BLaER1 treated with 17β-estradiol and CSF1 and Interleukin-3, amounts not matched to agents 10 nM and 100 nM (cell line): ENCODE measurements at regions not wholly inside any gene's neighbourhood (a gene's known extent, or its start where the extent isn't known, plus 50 kb on each side); places are given as distances from the start of the nearest gene placed in this dataset.

Experiments
- H3K27ac ChIP-seq, 11 experiments: shearing (Covaris generic); formaldehyde crosslinking; 2 replicates each; pipeline ENCODE4 v1.8.1; 2022
- H3K27me3 ChIP-seq, 11 experiments: shearing (Covaris generic); formaldehyde crosslinking; 2 replicates each; pipeline ENCODE4 v1.8.1; 2022
- H3K36me3 ChIP-seq, 11 experiments: shearing (Covaris generic); formaldehyde crosslinking; 2 replicates each; pipeline ENCODE4 v1.8.1; 2022
- H3K4me1 ChIP-seq, 10 experiments: shearing (Covaris generic); formaldehyde crosslinking; 2 replicates each; pipeline ENCODE4 v1.8.1; 2022
- H3K4me2 ChIP-seq, 11 experiments: shearing (Covaris generic); formaldehyde crosslinking; 2 replicates each; pipeline ENCODE4 v1.8.1; 2022
- H3K4me3 ChIP-seq, 10 experiments: shearing (Covaris generic); formaldehyde crosslinking; 2 replicates each; pipeline ENCODE4 v1.8.1; 2022
- H3K9ac ChIP-seq, 11 experiments: shearing (Covaris generic); formaldehyde crosslinking; 2 replicates each; pipeline ENCODE4 v1.8.1; 2022
- H3K9me3 ChIP-seq, 11 experiments: shearing (Covaris generic); formaldehyde crosslinking; replicated peaks in 1 of 11; 2 replicates each; pipeline ENCODE4 v1.8.1; 2022
- H4K20me1 ChIP-seq, 11 experiments: shearing (Covaris generic); formaldehyde crosslinking; 2 replicates each; pipeline ENCODE4 v1.8.1; 2022
- Cebpa-rat ChIP-seq, 11 experiments: shearing (Covaris generic); IDR thresholded peaks; 2 replicates each; pipeline ENCODE4 v1.8.1; 2022

- Histone ChIP-seq H3K27me3 (peaks cover 0 to 29% (median 0%) of the 10 kb centered on the region in 11 experiments; a peak in 3 of 22 replicates), H3K9ac (no peak overlapping the region), H3K4me1 (peaks cover 31 to 62% (median 46%) of the 10 kb centered on the region in 10 experiments), H3K36me3 (no peaks in the 10 kb centered on the region), H4K20me1 (0 out of 22 replicates have a peak, but pooled peaks cover 0 to 7% (median 0%) of the 10 kb centered on the region in 11 experiments), H3K4me2 (peak overlapping the region in 5 of 11 experiments; percentile 80 to 94 (median 90); a peak in 5 of 22 replicates), H3K9me3 (peaks cover 0 to 11% (median 5%) of the 10 kb centered on the region in 11 experiments; a peak in 10 of 22 replicates), H3K27ac (peak overlapping the region in 1 of 11 experiments; percentile 64; a peak in 1 of 22 replicates), H3K4me3 (no peak overlapping the region)
- TF ChIP-seq Cebpa-rat (IDR thresholded peaks at IDR 0.05) = no peak
These were observed 142.5 kb downstream of the TEX29 start for GRCh38 chr13:111462944-111463343.

- H3K9ac ChIP-seq = no peak overlapping the region
- peaks cover 8 to 62% (median 36%) of the 10 kb centered on the region in 10 experiments for H3K4me1 ChIP-seq
- no peak overlapping the region for H3K4me3 ChIP-seq
- peaks cover 0 to 15% (median 5%) of the 10 kb centered on the region in 11 experiments; a peak in 5 of 22 replicates for H3K9me3 ChIP-seq
- peaks cover 0 to 30% (median 0%) of the 10 kb centered on the region in 11 experiments; a peak in 6 of 22 replicates for H3K27me3 ChIP-seq
- no peaks in the 10 kb centered on the region; a peak in 1 of 22 replicates for H4K20me1 ChIP-seq
- H3K4me2 ChIP-seq = no peak overlapping the region
- no peak overlapping the region for H3K27ac ChIP-seq
- no peak for TF ChIP-seq Cebpa-rat (IDR thresholded peaks at IDR 0.05)
- no peaks in the 10 kb centered on the region for H3K36me3 ChIP-seq
These were observed 146.9 kb downstream of the TEX29 start for GRCh38 chr13:111467111-111467890.

GRCh38 chr13:111468037-111468959, 147.9 kb downstream of the TEX29 start:
- no peak overlapping the region for H3K27ac ChIP-seq
- peaks cover 0 to 15% (median 5%) of the 10 kb centered on the region in 11 experiments; a peak in 5 of 22 replicates for H3K9me3 ChIP-seq
- H3K4me3 ChIP-seq = no peak overlapping the region
- TF ChIP-seq Cebpa-rat (IDR thresholded peaks at IDR 0.05) = no peak
- H3K4me2 ChIP-seq = peak overlapping the region in 2 of 11 experiments; percentile 5 to 85; a peak in 3 of 22 replicates
- H3K9ac ChIP-seq = no peak overlapping the region
- peaks cover 0 to 30% (median 0%) of the 10 kb centered on the region in 11 experiments; a peak in 6 of 22 replicates for H3K27me3 ChIP-seq
- H3K36me3 ChIP-seq = no peaks in the 10 kb centered on the region
- H3K4me1 ChIP-seq = peaks cover 8 to 62% (median 40%) of the 10 kb centered on the region in 10 experiments
- H4K20me1 ChIP-seq = no peaks in the 10 kb centered on the region; a peak in 1 of 22 replicates

GRCh38 chr13:111469450-111469849, 149.0 kb downstream of the TEX29 start:
- Histone ChIP-seq H3K27me3 (peaks cover 0 to 30% (median 0%) of the 10 kb centered on the region in 11 experiments; a peak in 6 of 22 replicates), H3K27ac (no peak overlapping the region), H3K4me1 (peaks cover 8 to 60% (median 41%) of the 10 kb centered on the region in 10 experiments), H3K9me3 (peaks cover 0 to 15% (median 5%) of the 10 kb centered on the region in 11 experiments; a peak in 5 of 22 replicates), H3K9ac (no peak overlapping the region), H3K36me3 (no peaks in the 10 kb centered on the region), H3K4me2 (peak overlapping the region; percentile 34 to 89 (median 70)), H4K20me1 (no peaks in the 10 kb centered on the region; a peak in 1 of 22 replicates), H3K4me3 (no peak overlapping the region)
- TF ChIP-seq Cebpa-rat (IDR thresholded peaks at IDR 0.05) = no peak

- Histone ChIP-seq H3K4me2 (peak overlapping the region; percentile 34 to 89 (median 70)), H3K9me3 (peaks cover 0 to 15% (median 5%) of the 10 kb centered on the region in 11 experiments; a peak in 5 of 22 replicates), H3K4me1 (peaks cover 8 to 55% (median 41%) of the 10 kb centered on the region in 10 experiments), H3K4me3 (no peak overlapping the region), H3K27ac (0 out of 22 replicates have a peak overlapping the region, but pooled peaks of 1 of the 11 experiments have one; percentile 25), H4K20me1 (no peaks in the 10 kb centered on the region; a peak in 1 of 22 replicates), H3K27me3 (peaks cover 0 to 30% (median 0%) of the 10 kb centered on the region in 11 experiments; a peak in 6 of 22 replicates), H3K36me3 (no peaks in the 10 kb centered on the region), H3K9ac (no peak overlapping the region)
- no peak for TF ChIP-seq Cebpa-rat (IDR thresholded peaks at IDR 0.05)
These were observed 149.6 kb downstream of the TEX29 start for GRCh38 chr13:111469916-111470506.

GRCh38 chr13:111470933-111471332, 150.5 kb downstream of the TEX29 start:
- Histone ChIP-seq H3K4me1 (peaks cover 8 to 55% (median 41%) of the 10 kb centered on the region in 10 experiments), H3K27ac (no peak overlapping the region), H3K27me3 (peaks cover 0 to 30% (median 0%) of the 10 kb centered on the region in 11 experiments; a peak in 6 of 22 replicates), H3K4me3 (no peak overlapping the region), H3K4me2 (peak overlapping the region in 9 of 11 experiments; percentile 39 to 89 (median 68); a peak in 16 of 22 replicates), H4K20me1 (no peaks in the 10 kb centered on the region; a peak in 1 of 22 replicates), H3K36me3 (no peaks in the 10 kb centered on the region), H3K9me3 (peaks cover 0 to 15% (median 5%) of the 10 kb centered on the region in 11 experiments; a peak in 5 of 22 replicates), H3K9ac (no peak overlapping the region)
- no peak for TF ChIP-seq Cebpa-rat (IDR thresholded peaks at IDR 0.05)

GRCh38 chr13:111472083-111472482, 151.6 kb downstream of the TEX29 start:
- H3K27me3 ChIP-seq = peaks cover 0 to 30% (median 0%) of the 10 kb centered on the region in 11 experiments; a peak in 6 of 22 replicates

More at GRCh38 chr13:111472083-111472482, 151.6 kb downstream of the TEX29 start:
- H3K4me1 ChIP-seq = peaks cover 8 to 55% (median 41%) of the 10 kb centered on the region in 10 experiments
- peak overlapping the region in 8 of 11 experiments; percentile 39 to 89 (median 74); a peak in 13 of 22 replicates for H3K4me2 ChIP-seq
- H4K20me1 ChIP-seq = no peaks in the 10 kb centered on the region; a peak in 1 of 22 replicates
- H3K4me3 ChIP-seq = no peak overlapping the region
- H3K36me3 ChIP-seq = no peaks in the 10 kb centered on the region
- peaks cover 0 to 13% (median 0%) of the 10 kb centered on the region in 11 experiments; a peak in 2 of 22 replicates for H3K9me3 ChIP-seq
- no peak for TF ChIP-seq Cebpa-rat (IDR thresholded peaks at IDR 0.05)
- no peak overlapping the region for H3K9ac ChIP-seq
- H3K27ac ChIP-seq = no peak overlapping the region
